HepG2 (cell line): ENCODE measurements at regions not wholly inside any gene's neighbourhood (a gene's known extent, or its start where the extent isn't known, plus 50 kb on each side); places are given as distances from the start of the nearest gene placed in this dataset.

Experiments used
- ATAC-seq: fragments of 200-7000 bp; cut with Tn5 transposase; 3 replicates; pipeline ENCODE4 v1.9.1; 2020; ENCODE audit warnings: mild to moderate bottlenecking, moderate library complexity
- BruUV-seq: library from RNA; stranded (reverse); fragments of 400-500 nt; replicated peaks from 2 replicates; lab custom pipeline; 2021; lab: Mats Ljungman, UMichigan
- CTCF ChIA-PET: fragments of 300-600 bp; formaldehyde crosslinking; extraction: SDS; loops from one replicate; lab custom pipeline; 2021; ENCODE audit warnings: low total read pairs, inconsistent platforms, low intra/inter-chr PET ratio; lab: Yijun Ruan, JAX
- POLR2A ChIA-PET: fragments of 350-600 bp; sonication (Branson Sonifier 250); formaldehyde crosslinking; loops from one replicate; lab custom pipeline; 2020; ENCODE audit warnings: antibody characterized with exemption, inconsistent platforms; lab: Yijun Ruan, JAX
- DNase-seq: peaks from one replicate; pipeline ENCODE4 v3.0.0-alpha.2; 2015; ENCODE audit warnings: low spot score
- FAIRE-seq: peaks from 3 replicates; lab custom pipeline; 2011; peaks lifted over from hg19 to GRCh38; lab: Jason Lieb, UNC
- H2AFZ ChIP-seq: one replicate; pipeline ENCODE4 v1.6.1; 2011; ENCODE audit warnings: low read length, inconsistent platforms
- H3K27ac ChIP-seq: fragments of 300-600 bp; 3 replicates; pipeline ENCODE4 v1.8.0; 2011; ENCODE audit warnings: mixed run types, mild to moderate bottlenecking, mixed read lengths, low read length, inconsistent platforms; ENCODE audit not compliant: insufficient read depth; ENCODE audit errors: extremely low read length
- H3K27me3 ChIP-seq, 2 experiments: fragments of 200-600 bp in 1 of 2; 2 replicates in 1 of 2; 3 replicates in 1 of 2; pipeline versions ENCODE4 v1.6.0 to v1.8.0; 2011; ENCODE audit warnings: low read length in 2 of 2, mild to moderate bottlenecking in 2 of 2, moderate library complexity in 2 of 2, inconsistent platforms in 1 of 2; ENCODE audit not compliant: insufficient read depth in 2 of 2, control insufficient read depth in 1 of 2
- H3K36me3 ChIP-seq, 2 experiments: fragments of 200-600 bp in 1 of 2; replicated peaks in 1 of 2; 2 replicates in 1 of 2; 3 replicates in 1 of 2; pipeline versions ENCODE4 v1.5.1 to v1.8.0; 2011; ENCODE audit warnings: low read length in 2 of 2, inconsistent platforms in 1 of 2; ENCODE audit not compliant: insufficient read depth in 2 of 2, control insufficient read depth in 1 of 2
- H3K4me1 ChIP-seq: 2 replicates; pipeline ENCODE4 v1.5.1; 2012; ENCODE audit warnings: low read length, inconsistent platforms; ENCODE audit not compliant: insufficient read depth
- H3K4me2 ChIP-seq: 2 replicates; pipeline ENCODE4 v1.6.0; 2011; ENCODE audit warnings: low read depth, low read length, inconsistent platforms
- H3K4me3 ChIP-seq, 3 experiments: fragments of 200-600 bp in 1 of 3; sonication (generic), shearing (Covaris generic) in 1 of 3; replicated peaks in 1 of 3; 2 replicates each; pipeline ENCODE4 v1.5.1; 2011 to 2016; ENCODE audit warnings: low read length in 3 of 3, inconsistent platforms in 2 of 3, low read depth in 2 of 3, mild to moderate bottlenecking in 2 of 3, control low read depth in 1 of 3, mixed read lengths in 1 of 3; ENCODE audit not compliant: insufficient read depth in 1 of 3
- H3K79me2 ChIP-seq: one replicate; pipeline ENCODE4 v1.6.1; 2011; ENCODE audit warnings: low read length, inconsistent platforms; ENCODE audit not compliant: insufficient read depth
- H3K9ac ChIP-seq: 2 replicates; pipeline ENCODE4 v1.6.0; 2011; ENCODE audit warnings: mild to moderate bottlenecking, low read depth, low read length, inconsistent platforms; ENCODE audit not compliant: insufficient read depth
- H3K9me3 ChIP-seq: 2 replicates; pipeline ENCODE4 v1.5.1; 2012; ENCODE audit warnings: mild to moderate bottlenecking, low read length
- H4K20me1 ChIP-seq: 2 replicates; pipeline ENCODE4 v1.6.0; 2011; ENCODE audit warnings: inconsistent platforms, mild to moderate bottlenecking, low read length, moderate library complexity; ENCODE audit not compliant: insufficient read depth
- FOXM1 ChIP-seq: sonication (generic); formaldehyde crosslinking; IDR thresholded peaks from 2 replicates; pipeline ENCODE4 v1.5.0; 2020; ENCODE audit warnings: missing genetic modification reagents
- IKZF5 ChIP-seq: IDR thresholded peaks from 2 replicates; pipeline ENCODE4 v1.6.1; 2018; ENCODE audit warnings: missing genetic modification reagents, mild to moderate bottlenecking, missing compliant biosample characterization
- NFAT5 ChIP-seq: sonication (generic); formaldehyde crosslinking; IDR thresholded peaks from 2 replicates; pipeline ENCODE4 v1.4.0; 2020; ENCODE audit warnings: missing genetic modification reagents
- NR2F6 ChIP-seq, 2 experiments: IDR thresholded peaks; 2 replicates each; pipeline ENCODE4 v1.6.1; 2016; ENCODE audit warnings: antibody characterized with exemption in 1 of 2, mild to moderate bottlenecking in 1 of 2
- RNF219 ChIP-seq: sonication (generic); formaldehyde crosslinking; IDR thresholded peaks from 2 replicates; pipeline ENCODE4 v1.5.0; 2020; ENCODE audit warnings: mild to moderate bottlenecking, missing genetic modification reagents
- SMAD3 ChIP-seq: sonication (generic); formaldehyde crosslinking; IDR thresholded peaks from 2 replicates; pipeline ENCODE4 v1.4.0; 2020; ENCODE audit warnings: missing genetic modification reagents
- ZFP36 ChIP-seq: fragments of 150-350 bp; IDR thresholded peaks from 2 replicates; pipeline ENCODE4 v1.6.1; 2018; ENCODE audit warnings: borderline replicate concordance, low read length, low read depth; ENCODE audit not compliant: partially characterized antibody
- ZNF296 ChIP-seq: sonication (generic); formaldehyde crosslinking; conservative IDR thresholded peaks from 2 replicates; pipeline ENCODE4 v1.5.0; 2020; ENCODE audit warnings: mild to moderate bottlenecking, missing genetic modification reagents
- ZNF414 ChIP-seq: sonication (generic); formaldehyde crosslinking; IDR thresholded peaks from 2 replicates; pipeline ENCODE4 v1.5.0; 2020; ENCODE audit warnings: missing genetic modification reagents
- ZNF496 ChIP-seq: sonication (generic); formaldehyde crosslinking; IDR thresholded peaks from 2 replicates; pipeline ENCODE4 v1.8.1; 2023; ENCODE audit warnings: mild to moderate bottlenecking, moderate library complexity, missing genetic modification reagents; ENCODE audit not compliant: insufficient replicate concordance
- ZNF580 ChIP-seq: IDR thresholded peaks from 2 replicates; pipeline ENCODE4 v1.6.1; 2016; ENCODE audit warnings: low read depth, borderline replicate concordance
- WGBS: methylation state at CpG from one replicate; pipeline ENCODE4 v1.1.6; 2017; ENCODE audit warnings: low lambda C conversion rate; 5-methylcytosine and 5-hydroxymethylcytosine counted together
- in situ Hi-C: cut with HindIII; loops from 2 replicates; pipeline ENCODE4 v1.10.0; 2017; ENCODE audit warnings: low pct_unique_long_range_greater_than_20kb; ENCODE audit not compliant: extremely low pct_ligation_motif_present
- intact Hi-C: fragments of 100-400 bp; cut with micrococcal nuclease; formaldehyde crosslinking; loops from one replicate; pipeline ENCODE4 v1.10.0; 2022; ENCODE audit not compliant: unreplicated experiment

GRCh38 chr10:121079226-121079625, 228.1 kb downstream of the WDR11 start:
- Histone ChIP-seq H3K4me1 (0 out of 2 replicates have a peak, but pooled peaks cover 9% of the 10 kb centered on the region), H3K9ac (no peak overlapping the region), H3K27ac (no peak overlapping the region), H3K36me3 (no peaks in the 10 kb centered on the region), H3K4me3 (no peak overlapping the region), H2AFZ (no peak overlapping the region), H3K27me3 (peaks cover 0 to 22% of the 10 kb centered on the region in 2 experiments; a peak in 3 of 5 replicates), H3K79me2 (no peaks in the 10 kb centered on the region), H4K20me1 (no peaks in the 10 kb centered on the region), H3K4me2 (no peak overlapping the region), H3K9me3 (no peaks in the 10 kb centered on the region)
- in situ Hi-C loops (no loop called here), intact Hi-C loops (no loop called here)
- no TSS peak for BruUV-seq
- 9% methylated on average over 5 of the region's 6 CpGs for WGBS
- POLR2A ChIA-PET: no interaction called here
- no peak for FAIRE-seq
- no peak for DNase-seq
- ATAC-seq: no peak
- CTCF ChIA-PET: no interaction called here
- TF ChIP-seq ZNF580 (CRISPR knock-in tag): no peak
- no peak for TF ChIP-seq NFAT5
- no peak for TF ChIP-seq ZNF296 (CRISPR knock-in tag)
- TF ChIP-seq RNF219 (CRISPR knock-in tag): no peak
- no peak for TF ChIP-seq ZNF496
- no peak for TF ChIP-seq ZNF414 (CRISPR knock-in tag)
- TF ChIP-seq NR2F6 (IDR thresholded peaks at IDR 0.05): no peak
- TF ChIP-seq NR2F6 (CRISPR knock-in tag; IDR thresholded peaks at IDR 0.05): no peak
- no peak for TF ChIP-seq FOXM1
- TF ChIP-seq IKZF5 (CRISPR knock-in tag): no peak
- no peak for TF ChIP-seq ZFP36
- no peak for TF ChIP-seq SMAD3 (CRISPR knock-in tag)
